Liver (tissue), 8 donors: ENCODE measurements at regions not wholly inside any gene's neighbourhood (a gene's known extent, or its start where the extent isn't known, plus 50 kb on each side); places are given as distances from the start of the nearest gene placed in this dataset.

Source experiments
- DNase-seq: peaks from one replicate; pipeline ENCODE4 v3.0.0-alpha.2; 2017; ENCODE audit warnings: low spot score
- H3K27ac ChIP-seq, 2 donors: one replicate each; pipeline ENCODE4 v1.7.0; 2013; ENCODE audit warnings: inconsistent platforms in 2 of 2, low read length in 2 of 2, control low read depth in 1 of 2, low read depth in 1 of 2, mild to moderate bottlenecking in 1 of 2
- H3K27me3 ChIP-seq, 4 donors: one replicate each; pipeline versions ENCODE4 v1.6.1 to v1.7.0; 2013; ENCODE audit warnings: low read length in 3 of 4, inconsistent platforms in 1 of 4, mild to moderate bottlenecking in 1 of 4, moderate library complexity in 1 of 4; ENCODE audit not compliant: control insufficient read depth in 4 of 4, insufficient read depth in 4 of 4
- H3K36me3 ChIP-seq, 4 donors: one replicate each; pipeline versions ENCODE4 v1.6.1 to v1.7.0; 2013; ENCODE audit warnings: low read length in 3 of 4, mild to moderate bottlenecking in 3 of 4, low read depth in 1 of 4, moderate library complexity in 1 of 4; ENCODE audit not compliant: control insufficient read depth in 4 of 4, insufficient read depth in 3 of 4
- H3K4me1 ChIP-seq, 4 donors: one replicate each; pipeline versions ENCODE4 v1.6.1 to v1.7.0; 2013; ENCODE audit warnings: low read length in 3 of 4, mild to moderate bottlenecking in 3 of 4, moderate library complexity in 1 of 4; ENCODE audit not compliant: control insufficient read depth in 4 of 4, insufficient read depth in 4 of 4
- H3K4me3 ChIP-seq, 3 donors: one replicate each; pipeline versions ENCODE4 v1.6.1 to v1.7.0; 2013; ENCODE audit warnings: low read length in 3 of 3, control low read depth in 1 of 3, low read depth in 1 of 3, mild to moderate bottlenecking in 1 of 3
- H3K9ac ChIP-seq, 2 donors: one replicate each; pipeline ENCODE4 v1.7.0; 2013; ENCODE audit warnings: low read length in 2 of 2, mild to moderate bottlenecking in 2 of 2, moderate library complexity in 2 of 2, control low read depth in 1 of 2, low read depth in 1 of 2
- H3K9me3 ChIP-seq, 4 donors: one replicate each; pipeline versions ENCODE4 v1.6.1 to v1.7.0; 2013; ENCODE audit warnings: low read length in 3 of 4; ENCODE audit not compliant: control insufficient read depth in 4 of 4
- ATF3 ChIP-seq: IDR thresholded peaks from 2 replicates; pipeline ENCODE4 v1.6.1; 2016; ENCODE audit warnings: antibody characterized with exemption
- CTCF ChIP-seq: fragments of 150-350 bp; IDR thresholded peaks from 2 replicates; pipeline ENCODE4 v1.5.1; 2017; ENCODE audit warnings: improper control_type of control experiment, low read depth, low read length; ENCODE audit not compliant: missing input control
- EGR1 ChIP-seq, 2 donors: IDR thresholded peaks; 2 replicates each; pipeline ENCODE4 v1.6.1; 2016 to 2018; ENCODE audit warnings: antibody characterized with exemption in 2 of 2, low read depth in 2 of 2
- FOXA1 ChIP-seq: IDR thresholded peaks from 2 replicates; pipeline ENCODE4 v1.6.1; 2016; ENCODE audit warnings: antibody characterized with exemption
- FOXA2 ChIP-seq: IDR thresholded peaks from 2 replicates; pipeline ENCODE4 v1.6.1; 2016; ENCODE audit warnings: antibody characterized with exemption
- GABPA ChIP-seq, 2 donors: IDR thresholded peaks in 1 of 2; conservative IDR thresholded peaks in 1 of 2; 2 replicates each; pipeline ENCODE4 v1.6.1; 2016; ENCODE audit warnings: antibody characterized with exemption in 2 of 2, mild to moderate bottlenecking in 1 of 2, moderate library complexity in 1 of 2
- HNF4A ChIP-seq, 2 donors: conservative IDR thresholded peaks; 2 replicates each; pipeline ENCODE4 v1.6.1; 2016; ENCODE audit warnings: antibody characterized with exemption in 2 of 2, mild to moderate bottlenecking in 2 of 2
- HNF4G ChIP-seq: IDR thresholded peaks from 2 replicates; pipeline ENCODE4 v1.6.1; 2016; ENCODE audit warnings: antibody characterized with exemption
- JUND ChIP-seq, 2 donors: IDR thresholded peaks; 2 replicates each; pipeline ENCODE4 v1.6.1; 2016; ENCODE audit warnings: antibody characterized with exemption in 2 of 2
- MAX ChIP-seq: IDR thresholded peaks from 2 replicates; pipeline ENCODE4 v1.6.1; 2016; ENCODE audit warnings: antibody characterized with exemption
- NR2F2 ChIP-seq: IDR thresholded peaks from 2 replicates; pipeline ENCODE4 v1.6.1; 2016; ENCODE audit warnings: antibody characterized with exemption
- RAD21 ChIP-seq, 2 donors: IDR thresholded peaks; 2 replicates each; pipeline ENCODE4 v1.6.1; 2016; ENCODE audit warnings: antibody characterized with exemption in 2 of 2, mild to moderate bottlenecking in 2 of 2
- REST ChIP-seq: IDR thresholded peaks from 2 replicates; pipeline ENCODE4 v1.6.1; 2016; ENCODE audit warnings: antibody characterized with exemption, mild to moderate bottlenecking
- RXRA ChIP-seq, 2 donors: IDR thresholded peaks; 2 replicates each; pipeline ENCODE4 v1.6.1; 2017 to 2018; ENCODE audit warnings: antibody characterized with exemption in 2 of 2, mild to moderate bottlenecking in 1 of 2
- SP1 ChIP-seq: IDR thresholded peaks from 2 replicates; pipeline ENCODE4 v1.6.1; 2018; ENCODE audit warnings: antibody characterized with exemption, mild to moderate bottlenecking
- TAF1 ChIP-seq: conservative IDR thresholded peaks from 2 replicates; pipeline ENCODE4 v1.6.1; 2016; ENCODE audit warnings: antibody characterized with exemption, mild to moderate bottlenecking
- YY1 ChIP-seq: IDR thresholded peaks from 2 replicates; pipeline ENCODE4 v1.6.1; 2016; ENCODE audit warnings: antibody characterized with exemption, mild to moderate bottlenecking
- ZBTB33 ChIP-seq: IDR thresholded peaks from 2 replicates; pipeline ENCODE4 v1.6.1; 2016; ENCODE audit warnings: antibody characterized with exemption
- WGBS: extraction: QIAGEN DNeasy Blood & Tissue Kit; methylation state at CpG from one replicate; pipeline ENCODE4 v1.1.7; 2013; 5-methylcytosine and 5-hydroxymethylcytosine counted together
- donor health status: healthy.
- donor health status: healthy.
- donor health status: healthy.
- donor health status: healthy.
- donor health status: healthy.

GRCh38 chr3:164418414-164418813 is 659.9 kb downstream of the SI start:
- 72% methylated on average over 1 of the region's 1 CpG for WGBS
- no peak for TF ChIP-seq RXRA (IDR thresholded peaks at IDR 0.05)
- TF ChIP-seq GABPA (IDR thresholded peaks at IDR 0.05 in 1 of 2, conservative IDR thresholded peaks at IDR 0.05 in 1 of 2): no peak
- TF ChIP-seq FOXA2: no peak
- no peak for TF ChIP-seq ATF3
- TF ChIP-seq MAX: no peak
- no peak for TF ChIP-seq ZBTB33
- TF ChIP-seq REST: no peak
- no peak for TF ChIP-seq SP1
- no peak for TF ChIP-seq EGR1 (IDR thresholded peaks at IDR 0.05; ENCODE audit: low read depth in 2 of 2)
- TF ChIP-seq JUND (IDR thresholded peaks at IDR 0.05): no peak
- TF ChIP-seq HNF4A (conservative IDR thresholded peaks at IDR 0.05): no peak
- TF ChIP-seq YY1: no peak
- no peak for TF ChIP-seq RAD21 (IDR thresholded peaks at IDR 0.05)
- Histone ChIP-seq H3K27ac (no peak overlapping the region), H3K27me3 (no peaks in the 10 kb centered on the region), H3K9me3 (no peaks in the 10 kb centered on the region), H3K9ac (no peak overlapping the region), H3K36me3 (no peaks in the 10 kb centered on the region), H3K4me1 (no peaks in the 10 kb centered on the region), H3K4me3 (no peak overlapping the region)
- DNase-seq: no peak

GRCh38 chr3:164417955-164418354 is 660.3 kb downstream of the SI start:
- Histone ChIP-seq H3K27ac (no peak overlapping the region), H3K36me3 (no peaks in the 10 kb centered on the region), H3K4me1 (no peaks in the 10 kb centered on the region), H3K4me3 (no peak overlapping the region), H3K9me3 (no peaks in the 10 kb centered on the region), H3K9ac (no peak overlapping the region), H3K27me3 (no peaks in the 10 kb centered on the region)
- no peak for DNase-seq
- TF ChIP-seq RAD21 (IDR thresholded peaks at IDR 0.05) (no peak), HNF4G (no peak), MAX (no peak), EGR1 (IDR thresholded peaks at IDR 0.05; ENCODE audit: low read depth in 2 of 2) (no peak), NR2F2 (no peak), TAF1 (no peak), ATF3 (no peak), HNF4A (conservative IDR thresholded peaks at IDR 0.05) (no peak), REST (no peak), JUND (IDR thresholded peaks at IDR 0.05) (no peak), GABPA (IDR thresholded peaks at IDR 0.05 in 1 of 2, conservative IDR thresholded peaks at IDR 0.05 in 1 of 2) (no peak), FOXA2 (no peak), ZBTB33 (no peak), CTCF (no peak), FOXA1 (no peak)
